Keratinocyte (primary cell): ENCODE measurements at regions not wholly inside any gene's neighbourhood (a gene's known extent, or its start where the extent isn't known, plus 50 kb on each side); places are given as distances from the start of the nearest gene placed in this dataset.

Experiments
- DNase-seq: peaks from one replicate; pipeline ENCODE4 v3.0.0-alpha.2; 2011; ENCODE audit warnings: low read depth, missing footprints, low spot score
- FAIRE-seq: peaks from 2 replicates; lab custom pipeline; 2011; peaks lifted over from hg19 to GRCh38; lab: Jason Lieb, UNC
- H2AFZ ChIP-seq: 2 replicates; pipeline ENCODE4 v1.6.0; 2012; ENCODE audit warnings: low read length, control low read depth, inconsistent platforms; ENCODE audit not compliant: control insufficient read depth
- H3K27ac ChIP-seq: 2 replicates; pipeline ENCODE4 v1.5.1; 2011; ENCODE audit warnings: low read length; ENCODE audit not compliant: control insufficient read depth, insufficient read depth
- H3K27me3 ChIP-seq: 3 replicates; pipeline ENCODE4 v1.6.0; 2011; ENCODE audit warnings: low read length; ENCODE audit not compliant: control insufficient read depth, insufficient read depth; ENCODE audit errors: extremely low read depth
- H3K36me3 ChIP-seq, 2 experiments: 2 replicates in 1 of 2; 3 replicates in 1 of 2; pipeline ENCODE4 v1.5.1; 2011; ENCODE audit warnings: low read length in 2 of 2, mild to moderate bottlenecking in 1 of 2; ENCODE audit not compliant: control insufficient read depth in 2 of 2, insufficient read depth in 2 of 2; ENCODE audit errors: extremely low read depth in 1 of 2
- H3K4me1 ChIP-seq: 3 replicates; pipeline ENCODE4 v1.5.1; 2011; ENCODE audit warnings: low read length; ENCODE audit not compliant: control insufficient read depth, insufficient read depth; ENCODE audit errors: extremely low read depth
- H3K4me2 ChIP-seq: 3 replicates; pipeline ENCODE4 v1.6.0; 2011; ENCODE audit warnings: low read depth, low read length; ENCODE audit not compliant: control insufficient read depth, insufficient read depth; ENCODE audit errors: extremely low read depth
- H3K4me3 ChIP-seq, 3 experiments: fragments of 200-600 bp in 1 of 3; sonication (generic) in 1 of 3; 2 replicates in 2 of 3; 3 replicates in 1 of 3; pipeline ENCODE4 v1.5.1; 2011 to 2016; ENCODE audit warnings: low read length in 3 of 3, mild to moderate bottlenecking in 3 of 3, control low read depth in 2 of 3, inconsistent platforms in 1 of 3, low read depth in 1 of 3, mixed read lengths in 1 of 3, mixed run types in 1 of 3, moderate library complexity in 1 of 3; ENCODE audit not compliant: control insufficient read depth in 2 of 3, insufficient read depth in 2 of 3; ENCODE audit errors: extremely low read depth in 1 of 3
- H3K79me2 ChIP-seq: 2 replicates; pipeline ENCODE4 v1.6.0; 2012; ENCODE audit warnings: low read length; ENCODE audit not compliant: control insufficient read depth, insufficient read depth
- H3K9ac ChIP-seq: 3 replicates; pipeline ENCODE4 v1.6.0; 2011; ENCODE audit warnings: low read length; ENCODE audit not compliant: control insufficient read depth, insufficient read depth; ENCODE audit errors: extremely low read depth
- H3K9me1 ChIP-seq: 3 replicates; pipeline ENCODE4 v1.6.0; 2011; ENCODE audit warnings: low read length; ENCODE audit not compliant: control insufficient read depth, insufficient read depth; ENCODE audit errors: extremely low read depth
- H3K9me3 ChIP-seq: 2 replicates; pipeline ENCODE4 v1.5.1; 2012; ENCODE audit warnings: low read depth, low read length; ENCODE audit not compliant: control insufficient read depth
- H4K20me1 ChIP-seq: 3 replicates; pipeline ENCODE4 v1.6.0; 2011; ENCODE audit warnings: low read length; ENCODE audit not compliant: control insufficient read depth, insufficient read depth; ENCODE audit errors: extremely low read depth
- EZH2 ChIP-seq: IDR thresholded peaks from one replicate; pipeline ENCODE4 v1.6.1; 2012; ENCODE audit warnings: inconsistent platforms, mild to moderate bottlenecking, low read length, moderate library complexity
- dilution Hi-C: fragments of 300-500 bp; cut with MboI; formaldehyde crosslinking; loops from one replicate; pipeline ENCODE4 v1.7.0; 2020; ENCODE audit warnings: low sequenced_read_pairs; ENCODE audit not compliant: extremely low pct_ligation_motif_present
- TF ChIP-seq, protein P1 (sequence below), 3 experiments: IDR thresholded peaks in 1 of 3; conservative IDR thresholded peaks in 1 of 3; optimal IDR thresholded peaks in 1 of 3; 2 replicates in 2 of 3; 3 replicates in 1 of 3; pipeline versions ENCODE3 to v1.5.1; 2011; ENCODE audit warnings: low read length in 3 of 3, mild to moderate bottlenecking in 3 of 3, moderate library complexity in 2 of 3, control low read depth in 1 of 3, inconsistent platforms in 1 of 3; ENCODE audit not compliant: insufficient read depth in 2 of 3; ENCODE audit errors: extremely low read depth in 1 of 3

DNA sequence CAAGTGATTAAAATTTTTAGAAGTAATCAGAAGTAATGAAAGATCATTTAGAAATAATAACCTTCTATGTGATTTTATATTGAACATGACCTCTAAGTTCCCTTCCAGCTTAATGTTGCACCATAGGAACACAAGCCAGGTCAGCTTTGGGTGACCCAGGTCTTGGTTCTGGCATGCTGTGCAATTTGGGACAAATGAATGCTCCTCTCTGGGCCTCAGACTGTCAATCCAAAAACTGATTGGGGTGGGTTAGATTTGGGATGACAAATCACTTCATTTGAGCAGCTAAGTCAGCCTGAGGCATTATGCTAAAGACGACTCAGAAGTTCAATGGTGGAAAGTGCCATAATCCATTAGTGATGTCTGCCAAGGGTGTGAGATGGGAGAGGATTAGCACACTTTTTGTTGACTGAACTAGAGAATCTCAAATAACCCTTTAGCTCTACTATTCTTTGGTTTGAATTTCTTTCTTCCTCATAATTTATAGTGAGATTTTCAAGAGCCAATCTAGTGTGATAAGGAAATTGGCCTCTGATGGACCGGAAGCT, 60.7 kb upstream of the BOD1 start:
- H3K4me1 ChIP-seq: no peaks in the 10 kb centered on the region
- H3K9ac ChIP-seq: no peak overlapping the region
- H3K79me2 ChIP-seq: no peaks in the 10 kb centered on the region
- H3K4me3 ChIP-seq: no peak overlapping the region
- TF ChIP-seq EZH2: no peak
- TF ChIP-seq, protein P1, sequence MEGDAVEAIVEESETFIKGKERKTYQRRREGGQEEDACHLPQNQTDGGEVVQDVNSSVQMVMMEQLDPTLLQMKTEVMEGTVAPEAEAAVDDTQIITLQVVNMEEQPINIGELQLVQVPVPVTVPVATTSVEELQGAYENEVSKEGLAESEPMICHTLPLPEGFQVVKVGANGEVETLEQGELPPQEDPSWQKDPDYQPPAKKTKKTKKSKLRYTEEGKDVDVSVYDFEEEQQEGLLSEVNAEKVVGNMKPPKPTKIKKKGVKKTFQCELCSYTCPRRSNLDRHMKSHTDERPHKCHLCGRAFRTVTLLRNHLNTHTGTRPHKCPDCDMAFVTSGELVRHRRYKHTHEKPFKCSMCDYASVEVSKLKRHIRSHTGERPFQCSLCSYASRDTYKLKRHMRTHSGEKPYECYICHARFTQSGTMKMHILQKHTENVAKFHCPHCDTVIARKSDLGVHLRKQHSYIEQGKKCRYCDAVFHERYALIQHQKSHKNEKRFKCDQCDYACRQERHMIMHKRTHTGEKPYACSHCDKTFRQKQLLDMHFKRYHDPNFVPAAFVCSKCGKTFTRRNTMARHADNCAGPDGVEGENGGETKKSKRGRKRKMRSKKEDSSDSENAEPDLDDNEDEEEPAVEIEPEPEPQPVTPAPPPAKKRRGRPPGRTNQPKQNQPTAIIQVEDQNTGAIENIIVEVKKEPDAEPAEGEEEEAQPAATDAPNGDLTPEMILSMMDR (optimal IDR thresholded peaks at IDR 0.05 in 1 of 3, IDR thresholded peaks at IDR 0.05 in 1 of 3, conservative IDR thresholded peaks at IDR 0.05 in 1 of 3; ENCODE audit: extremely low read depth in 1 of 3, insufficient read depth in 2 of 3, low read length in 3 of 3): no peak
- H3K9me1 ChIP-seq: no peaks in the 10 kb centered on the region
- no peak overlapping the region for H3K27ac ChIP-seq
- dilution Hi-C loops: no loop called here
- FAIRE-seq (no peak), DNase-seq (no peak)
- H3K36me3 ChIP-seq: no peaks in the 10 kb centered on the region
- H3K4me2 ChIP-seq: no peak overlapping the region
- H4K20me1 ChIP-seq: no peaks in the 10 kb centered on the region
- H2AFZ ChIP-seq: no peak overlapping the region
- H3K9me3 ChIP-seq: no peaks in the 10 kb centered on the region
- H3K27me3 ChIP-seq: no peaks in the 10 kb centered on the region

DNA sequence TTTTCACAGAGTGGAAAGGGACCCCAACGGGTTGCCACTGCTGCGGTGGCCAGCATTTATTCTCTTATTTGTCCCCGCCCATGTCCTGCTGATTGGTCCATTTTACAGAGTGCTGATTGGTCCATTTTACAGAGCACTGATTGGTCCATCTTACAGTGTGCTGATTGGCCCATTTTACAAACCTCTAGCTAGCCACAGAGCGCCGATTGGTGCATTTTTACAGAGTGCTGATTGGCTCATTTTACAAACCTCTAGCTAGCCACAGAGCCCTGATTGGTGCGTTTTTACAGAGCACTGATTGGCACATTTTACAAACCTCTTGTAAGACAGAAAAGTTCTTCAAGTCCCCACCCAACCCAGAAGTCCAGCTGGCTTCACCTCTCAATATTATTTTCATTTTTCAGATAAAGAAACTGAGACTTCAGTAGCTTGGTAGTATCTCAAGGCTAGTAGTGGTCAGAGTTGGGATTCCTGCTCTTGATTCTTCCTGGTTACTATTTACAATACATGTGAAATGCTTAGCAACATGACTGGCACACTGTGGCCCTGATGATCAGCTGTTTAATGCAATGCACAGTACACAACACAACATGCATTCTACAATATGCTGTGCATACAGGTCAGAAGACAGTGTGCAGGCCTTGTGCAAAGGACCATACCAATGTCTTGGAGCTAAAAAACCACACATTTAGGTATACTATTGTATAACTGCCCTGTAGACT, 63.6 kb upstream of the BOD1 start:
- Histone ChIP-seq H3K9me3 (no peaks in the 10 kb centered on the region), H3K4me1 (no peaks in the 10 kb centered on the region), H3K27me3 (no peaks in the 10 kb centered on the region), H2AFZ (no peak overlapping the region), H3K4me2 (no peak overlapping the region), H3K27ac (no peak overlapping the region), H3K79me2 (no peaks in the 10 kb centered on the region), H3K4me3 (no peak overlapping the region), H3K9me1 (no peaks in the 10 kb centered on the region), H3K9ac (no peak overlapping the region), H3K36me3 (no peaks in the 10 kb centered on the region), H4K20me1 (no peaks in the 10 kb centered on the region)
- no peak for TF ChIP-seq EZH2
- TF ChIP-seq, protein P1 (optimal IDR thresholded peaks at IDR 0.05 in 1 of 3, IDR thresholded peaks at IDR 0.05 in 1 of 3, conservative IDR thresholded peaks at IDR 0.05 in 1 of 3; ENCODE audit: extremely low read depth in 1 of 3, insufficient read depth in 2 of 3, low read length in 3 of 3): no peak
- no peak for FAIRE-seq
- dilution Hi-C loops: no loop called here
- no peak for DNase-seq
